ENCODE measurements at regions not wholly inside any gene's neighbourhood (a gene's known extent, or its start where the extent isn't known, plus 50 kb on each side); places are given as distances from the start of the nearest gene placed in this dataset.

DNA sequence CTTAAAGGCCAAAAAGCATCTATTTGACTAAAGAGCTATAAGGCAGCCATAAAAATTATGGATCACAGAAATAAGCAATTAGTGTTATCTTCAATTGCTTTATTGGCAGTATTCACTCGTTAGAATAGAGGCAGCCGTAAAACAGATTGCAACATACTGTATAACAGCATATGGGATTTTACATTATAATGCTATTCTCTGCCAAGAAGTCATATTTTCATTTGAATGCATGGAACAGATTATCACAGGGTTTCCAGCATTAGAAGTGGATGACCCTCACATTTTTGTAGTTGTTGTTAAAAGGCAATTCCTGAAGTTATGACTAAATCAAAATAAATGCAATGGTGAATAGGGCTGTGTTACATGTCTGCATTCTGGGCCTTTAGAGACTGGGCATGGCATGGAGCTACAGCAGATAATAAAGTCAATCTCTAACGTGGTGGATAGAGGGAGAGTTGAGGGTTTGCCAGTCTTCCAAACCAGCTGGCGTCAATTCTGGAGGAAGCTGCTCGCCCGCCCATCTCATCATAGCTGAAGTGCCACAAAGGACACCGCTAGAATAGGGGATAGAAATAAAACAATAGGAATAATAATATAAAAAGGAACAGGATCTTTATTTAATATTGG is 155.4 kb upstream of the VRK2 start:
- DNase-seq = no peak

DNA sequence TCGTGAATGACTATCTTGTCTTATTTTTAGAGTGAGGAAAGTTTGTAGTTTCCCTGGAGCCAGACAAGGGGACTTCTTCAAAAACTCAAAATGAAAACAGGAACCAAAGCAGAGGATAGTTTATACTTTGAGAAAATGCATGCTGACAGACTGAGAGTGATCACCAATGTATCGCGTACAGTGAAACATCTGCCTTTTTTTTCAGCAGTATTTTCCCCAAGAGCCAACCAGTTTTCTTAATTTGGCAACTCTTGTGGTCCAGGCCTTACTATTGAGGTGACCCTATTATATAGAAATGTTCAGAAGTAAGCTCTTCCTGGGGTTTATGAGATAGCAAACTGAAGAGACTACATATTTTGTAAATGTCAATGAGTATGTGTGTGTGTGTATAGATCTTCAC is 153.7 kb upstream of the VRK2 start:
- DNase-seq = no peak

DNA sequence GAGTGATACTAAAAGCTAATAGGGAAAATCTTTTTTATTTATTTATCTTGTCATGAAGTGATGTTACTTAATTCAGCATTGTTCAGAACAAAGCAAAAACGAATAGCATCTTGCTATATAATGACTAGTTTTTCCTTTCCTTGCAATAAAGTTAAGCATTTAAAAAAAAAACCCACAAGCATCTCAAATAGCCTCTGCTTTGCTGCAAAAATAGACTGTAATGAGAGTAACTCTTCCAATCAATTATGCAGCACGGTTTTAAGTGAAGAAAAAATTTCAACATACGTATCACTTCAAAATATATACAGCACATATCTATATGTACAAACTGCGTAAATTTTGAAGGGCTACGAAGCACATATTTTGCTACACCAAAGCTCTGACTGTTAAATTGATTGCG is 153.3 kb upstream of the VRK2 start:
- DNase-seq = no peak

DNA sequence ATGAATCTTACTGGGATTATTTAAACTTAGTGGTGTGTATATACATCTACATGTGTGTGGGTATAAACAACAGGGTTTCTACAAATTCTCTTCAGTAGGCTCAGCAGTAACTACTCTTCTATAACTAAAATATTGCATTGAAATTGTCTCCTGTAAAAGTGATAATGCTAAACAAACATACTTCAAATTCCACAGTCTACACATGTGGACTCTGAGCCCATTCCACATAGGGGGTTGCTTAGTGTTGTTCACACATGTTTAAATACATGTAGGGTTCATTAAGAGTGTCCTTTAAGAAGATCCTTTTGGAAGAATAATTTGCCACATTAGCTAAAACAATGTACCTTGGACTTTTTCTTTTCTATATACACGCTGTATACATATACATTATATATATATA is 152.8 kb upstream of the VRK2 start:
- DNase-seq = no peak

DNA sequence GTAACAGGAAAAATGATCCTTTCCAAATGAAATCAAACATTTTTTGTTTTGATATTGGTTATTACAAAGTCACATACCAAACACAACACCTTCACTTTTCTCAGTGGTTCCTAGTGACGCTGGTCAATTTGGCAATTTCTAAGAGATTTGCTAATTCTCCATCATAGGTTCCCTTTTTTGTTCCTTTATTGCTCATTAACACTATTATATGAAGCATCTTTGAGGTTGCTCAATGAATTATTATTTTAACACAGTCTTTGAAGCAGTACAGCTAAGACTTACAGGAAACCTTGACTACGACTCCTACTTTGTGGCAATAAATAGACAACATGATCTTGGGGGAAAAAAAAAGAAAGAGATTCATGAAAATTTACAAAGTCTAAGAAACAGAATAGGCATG is 152.2 kb upstream of the VRK2 start:
- DNase-seq = no peak

DNA sequence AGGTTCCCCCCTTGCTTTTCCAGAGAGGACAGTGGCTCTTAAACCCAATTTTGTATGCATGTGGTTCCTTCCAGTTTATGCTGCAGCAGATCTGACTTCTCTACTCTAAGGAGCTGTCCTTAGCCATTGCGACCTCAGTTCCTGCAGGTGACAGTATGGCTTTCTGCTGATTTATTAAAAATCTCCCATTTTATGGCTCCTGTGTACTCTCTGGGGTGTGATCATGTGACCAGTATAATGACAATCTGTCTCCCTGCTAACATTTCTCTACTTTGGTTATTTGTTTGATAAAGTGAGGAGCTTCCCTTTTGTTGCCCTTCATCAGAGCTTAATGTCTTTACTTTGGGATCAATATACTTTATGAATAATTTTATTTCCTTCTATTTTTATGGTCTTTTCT is 148.7 kb upstream of the VRK2 start:
- DNase-seq = no peak

DNA sequence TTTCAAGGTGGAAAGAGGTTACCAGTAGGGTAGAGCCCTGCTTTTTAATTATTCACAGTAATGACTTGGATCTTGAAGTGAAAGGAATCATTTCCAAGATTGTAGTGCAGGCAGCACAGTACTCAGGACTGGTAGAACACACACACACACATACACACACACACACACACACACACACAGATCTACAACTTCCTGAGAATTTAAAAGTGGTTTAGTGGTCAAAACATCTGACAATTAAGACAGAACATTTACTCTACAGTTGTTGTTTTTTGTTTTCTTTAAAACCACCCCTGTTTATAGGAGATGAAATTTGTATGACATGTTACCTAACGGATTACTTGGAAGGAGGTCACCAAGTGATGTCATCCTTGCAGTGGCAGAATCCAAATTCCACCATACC is 146.7 kb upstream of the VRK2 start:
- no peak for DNase-seq

DNA sequence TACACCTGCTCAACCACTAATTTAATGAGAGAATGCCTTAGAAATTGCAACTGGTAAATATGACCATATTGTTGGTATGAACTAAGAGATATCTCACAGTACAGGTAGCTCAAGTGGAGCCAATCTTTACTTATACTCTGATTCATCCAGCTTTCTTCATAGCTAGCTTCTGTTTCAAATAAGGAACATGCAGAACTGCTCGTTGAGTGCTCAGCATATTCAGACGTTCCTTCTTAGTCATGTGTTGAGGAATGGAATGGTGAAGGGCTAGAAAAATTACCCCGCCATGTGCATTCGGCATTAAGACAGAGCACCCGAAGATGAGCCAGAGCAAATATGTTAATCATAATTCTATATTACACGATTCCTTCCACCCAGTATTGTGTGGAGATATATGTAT is 144.0 kb upstream of the VRK2 start:
- DNase-seq = no peak

DNA sequence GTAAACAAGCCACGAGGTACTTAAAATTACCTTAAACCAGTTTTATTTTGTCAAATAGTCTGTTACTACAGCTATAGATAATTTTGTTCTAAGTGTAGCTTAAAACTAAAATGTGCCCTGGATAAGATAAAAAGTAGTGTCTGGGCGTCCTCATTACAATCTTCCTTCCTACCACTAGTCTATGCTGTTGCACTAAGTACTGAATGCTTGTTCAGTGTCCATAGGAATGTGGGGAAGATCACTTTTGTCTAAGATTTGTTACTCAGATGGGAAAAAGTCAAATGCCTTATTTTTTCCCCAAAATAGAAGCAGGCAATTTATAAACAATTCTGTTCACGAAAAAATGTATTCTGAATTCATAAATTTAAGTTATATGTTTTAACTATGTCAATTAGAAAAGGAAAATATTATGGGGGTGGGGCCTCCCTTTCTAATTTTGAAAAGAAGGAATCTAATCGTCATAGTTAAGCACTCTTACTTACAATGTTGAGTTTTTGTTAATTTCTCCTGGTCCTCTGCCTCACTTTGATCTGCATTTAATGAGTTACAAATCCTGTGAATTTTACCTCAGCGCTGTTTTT is 140.4 kb upstream of the VRK2 start:
- DNase-seq = peak; percentile 32

DNA sequence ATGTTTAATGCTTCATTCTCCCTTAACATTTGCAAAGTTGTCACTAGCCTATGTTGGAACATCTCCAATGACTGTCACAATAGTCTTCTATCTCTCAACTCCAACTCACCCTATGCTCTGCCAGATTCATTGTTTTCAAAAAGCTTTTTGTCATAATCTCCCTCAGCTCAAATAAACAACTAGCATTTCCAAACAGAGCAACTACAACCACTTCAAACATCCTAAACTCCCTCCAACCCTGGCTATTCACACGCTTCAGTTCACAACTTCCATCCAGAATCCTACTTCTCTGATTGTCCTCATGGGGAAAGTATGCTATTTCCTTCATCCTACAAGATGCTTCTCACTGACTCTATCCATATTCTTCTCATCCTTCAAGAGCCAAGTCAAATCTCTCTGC is 139.2 kb upstream of the VRK2 start:
- DNase-seq = no peak

DNA sequence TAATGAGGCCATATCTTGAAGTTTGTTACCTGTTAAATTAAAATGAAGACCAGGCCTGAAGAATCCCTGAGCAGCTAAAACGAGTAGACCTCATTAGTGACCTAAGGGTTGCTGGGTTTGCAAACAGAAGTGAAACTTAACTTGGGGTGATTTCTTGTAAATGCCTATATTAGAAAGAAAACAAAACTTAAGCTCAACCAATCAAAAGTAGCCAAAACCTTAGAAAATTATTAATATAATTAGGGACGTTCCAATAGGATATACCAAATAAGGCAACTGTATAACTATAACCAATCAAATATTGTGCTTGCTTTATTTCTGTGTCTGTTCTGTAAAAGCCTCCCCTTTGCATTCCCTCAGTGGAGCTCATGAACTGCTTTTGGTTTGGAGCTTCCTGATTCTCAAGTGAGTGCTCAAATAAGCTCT is 137.9 kb upstream of the VRK2 start:
- DNase-seq = no peak

DNA sequence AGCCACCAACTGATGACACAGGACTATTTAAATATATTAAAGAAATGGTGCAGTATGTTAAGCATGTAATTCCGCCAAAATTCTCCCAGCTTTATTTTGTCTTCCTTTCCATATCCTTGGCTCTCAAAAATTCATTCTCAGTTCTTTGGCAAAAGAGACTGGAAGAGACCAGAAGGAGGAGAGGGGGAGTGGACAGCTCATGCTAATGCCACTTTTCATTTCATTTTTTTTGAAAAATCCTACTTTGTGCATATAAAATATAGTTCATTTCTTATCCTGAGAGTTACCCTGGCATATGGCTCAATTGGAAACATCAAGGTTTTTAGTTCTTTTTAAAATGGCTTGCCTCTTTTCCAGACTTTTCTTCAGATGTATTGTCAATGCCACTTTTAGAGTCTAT is 128.5 kb upstream of the VRK2 start:
- DNase-seq = no peak

DNA sequence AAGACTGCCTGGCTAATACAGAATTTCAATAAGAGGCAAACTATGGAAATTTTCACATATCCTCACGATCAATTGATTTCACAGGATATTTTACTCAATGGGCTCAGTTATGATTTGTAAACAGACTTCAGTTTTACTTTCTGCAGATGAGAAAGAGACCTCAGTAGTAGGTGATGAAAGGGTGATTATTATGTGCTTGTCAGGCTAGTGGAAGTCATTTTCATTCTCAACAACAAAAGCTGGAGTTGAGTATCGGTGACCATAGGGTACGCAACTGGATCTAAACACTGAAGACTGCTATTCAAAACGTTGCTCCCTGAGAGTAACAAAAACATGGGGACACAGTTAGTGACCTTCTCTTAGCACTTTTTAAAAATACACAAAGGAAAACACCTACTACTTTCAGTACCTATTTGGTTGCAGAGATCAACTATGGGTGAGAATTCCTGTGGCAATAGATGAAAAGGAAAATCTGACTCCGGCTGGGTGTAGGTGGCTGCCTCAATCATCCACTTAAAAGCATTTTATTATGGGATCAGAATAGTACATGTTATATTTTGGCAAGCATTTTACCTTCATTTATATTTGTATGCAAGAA is 126.2 kb upstream of the VRK2 start:
- no peak for DNase-seq

DNA sequence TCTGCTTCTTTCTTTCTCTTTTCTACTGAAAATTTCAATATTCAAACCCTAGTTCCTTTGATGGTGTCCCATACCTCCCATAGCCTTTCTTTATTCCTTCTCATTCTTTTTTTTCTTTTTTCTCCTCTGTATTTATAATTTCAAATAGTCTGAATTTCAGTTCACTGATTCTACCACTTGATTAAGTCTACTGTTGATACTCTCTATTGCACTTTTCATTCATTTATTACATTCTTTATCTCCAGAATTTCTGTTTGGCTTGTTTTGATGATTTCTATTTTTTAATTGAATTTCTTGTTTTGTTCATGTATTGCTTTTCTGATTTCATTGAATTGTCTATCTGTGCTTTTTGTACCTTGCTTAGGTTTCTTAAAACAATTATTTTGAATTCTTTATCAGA is 111.9 kb upstream of the VRK2 start:
- DNase-seq = no peak

DNA sequence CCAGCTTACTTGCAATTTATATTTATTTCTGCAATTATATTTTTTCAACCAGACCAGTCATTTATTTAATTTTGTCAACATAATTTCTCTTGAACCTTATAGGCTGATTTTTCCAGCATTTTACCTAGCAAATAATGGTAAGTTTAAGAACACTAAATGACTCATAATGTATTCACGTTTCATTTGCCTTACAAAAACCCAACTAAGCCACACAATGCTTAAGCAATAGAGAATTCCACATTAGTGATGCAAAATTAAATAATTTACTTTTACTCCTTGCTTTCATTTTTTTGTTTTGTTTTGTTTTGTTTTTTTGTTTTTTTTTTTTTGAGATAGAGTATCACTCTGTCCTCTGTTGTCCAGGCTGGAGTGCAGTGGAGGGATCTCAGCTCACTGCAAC is 110.4 kb upstream of the VRK2 start:
- no peak for DNase-seq

DNA sequence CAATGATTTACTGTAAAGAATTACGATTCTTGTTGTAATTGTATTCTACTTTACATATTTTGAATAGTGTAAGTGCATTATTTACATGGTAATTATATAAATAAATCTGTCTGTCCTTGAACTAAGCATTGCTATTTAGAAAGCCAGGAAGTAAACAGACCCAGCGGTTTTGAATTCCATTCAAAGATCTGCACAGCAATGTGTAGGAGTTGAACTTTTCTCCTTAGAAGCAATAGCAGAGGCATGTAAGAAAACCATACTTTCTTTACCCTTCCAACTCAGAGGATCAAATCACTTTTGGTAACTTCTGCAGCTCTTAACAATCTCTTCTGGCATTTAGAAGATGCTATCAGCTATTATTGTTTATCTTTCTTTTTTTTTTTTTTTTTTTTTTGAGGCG is 109.2 kb upstream of the VRK2 start:
- no peak for DNase-seq

DNA sequence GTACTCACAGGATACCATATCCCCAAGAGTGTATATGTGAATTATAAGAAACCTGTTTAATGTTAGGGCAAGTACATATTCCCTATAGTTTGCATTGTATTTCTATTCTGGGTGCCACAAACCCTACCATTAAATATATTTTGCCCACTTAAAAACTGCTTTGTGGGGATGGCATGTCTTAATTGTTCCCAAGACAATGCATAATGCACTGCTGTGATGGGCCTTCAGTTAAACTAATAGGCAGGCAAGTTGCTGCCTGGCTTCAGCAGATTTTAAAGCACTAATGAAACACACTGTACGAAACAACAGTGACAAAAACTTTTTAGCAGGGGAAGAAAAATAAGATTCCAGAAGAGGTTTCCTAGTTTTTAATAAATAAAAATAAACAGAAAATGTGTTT is 104.8 kb upstream of the VRK2 start:
- DNase-seq = no peak

DNA sequence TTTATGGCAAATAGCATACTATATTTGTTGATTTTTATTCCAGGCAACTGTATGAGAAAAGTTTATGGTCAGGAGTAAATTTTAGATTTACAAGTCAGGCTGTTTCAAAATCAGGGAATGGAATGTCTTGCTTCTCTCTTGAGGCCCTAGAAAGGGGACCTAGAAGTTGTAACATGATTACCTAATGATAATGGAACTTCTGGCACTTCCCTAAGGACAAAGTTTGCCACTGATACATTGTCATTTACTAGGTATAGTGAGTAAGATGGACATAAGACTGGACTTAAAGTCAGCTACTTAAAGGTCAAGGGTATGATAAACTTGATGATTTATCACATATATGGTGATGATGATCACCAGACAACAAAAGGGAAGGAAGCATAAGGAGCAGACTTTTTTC is 103.3 kb upstream of the VRK2 start:
- no peak for DNase-seq

DNA sequence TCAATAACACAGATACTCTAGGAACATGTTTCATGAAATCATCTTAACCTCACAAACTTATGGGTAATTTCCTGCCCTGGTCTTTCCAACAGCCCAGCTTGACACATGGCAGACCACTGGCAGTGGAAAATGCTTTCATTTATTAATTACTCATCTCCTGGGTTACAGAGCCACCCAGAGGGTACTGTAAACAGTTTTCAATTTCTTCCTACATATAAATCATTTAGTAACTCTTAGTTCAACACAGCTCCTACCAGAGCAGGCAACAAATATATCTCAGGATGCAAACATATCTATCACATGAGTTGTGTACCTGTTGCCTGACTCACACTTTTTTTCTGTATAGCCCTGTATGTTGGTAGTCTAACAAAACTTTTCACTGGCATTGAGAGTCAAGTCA is 99.2 kb upstream of the VRK2 start:
- DNase-seq = no peak

DNA sequence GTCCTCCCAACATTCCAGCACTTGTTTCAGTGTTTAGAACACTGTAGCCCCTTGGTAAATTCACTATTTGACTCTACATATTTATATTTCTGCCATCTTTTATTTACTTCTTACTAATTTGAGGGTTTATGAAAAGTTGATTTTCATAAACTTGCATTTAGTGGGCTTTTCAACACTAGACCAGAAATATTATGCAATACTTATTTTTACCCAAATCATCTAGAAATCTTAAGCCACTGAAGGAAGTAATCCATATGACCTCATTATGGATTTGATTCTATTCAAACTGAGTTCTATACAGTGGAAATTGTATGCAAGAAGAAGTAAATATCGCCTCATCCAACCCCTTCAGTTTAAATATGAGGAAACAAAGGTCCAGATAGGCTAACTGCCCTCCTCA is 92.6 kb upstream of the VRK2 start:
- no peak for DNase-seq

DNA sequence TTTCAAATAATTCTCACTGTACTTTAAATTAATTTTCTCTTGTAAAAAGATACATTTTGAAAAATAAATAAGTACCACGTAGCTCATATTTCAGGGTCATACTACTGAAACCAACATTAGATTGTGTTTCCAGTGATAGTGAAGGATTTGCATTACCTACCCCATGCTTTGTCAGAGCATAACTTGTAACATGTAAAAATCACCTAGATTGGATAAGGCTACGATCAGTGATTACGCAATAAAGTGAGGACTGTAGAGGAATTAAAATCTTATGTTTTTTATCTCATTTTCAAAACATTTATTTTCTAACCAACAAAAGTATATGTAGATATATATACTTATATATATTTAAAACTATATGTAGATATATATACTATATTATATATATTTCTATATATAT is 89.4 kb upstream of the VRK2 start:
- no peak for DNase-seq

DNA sequence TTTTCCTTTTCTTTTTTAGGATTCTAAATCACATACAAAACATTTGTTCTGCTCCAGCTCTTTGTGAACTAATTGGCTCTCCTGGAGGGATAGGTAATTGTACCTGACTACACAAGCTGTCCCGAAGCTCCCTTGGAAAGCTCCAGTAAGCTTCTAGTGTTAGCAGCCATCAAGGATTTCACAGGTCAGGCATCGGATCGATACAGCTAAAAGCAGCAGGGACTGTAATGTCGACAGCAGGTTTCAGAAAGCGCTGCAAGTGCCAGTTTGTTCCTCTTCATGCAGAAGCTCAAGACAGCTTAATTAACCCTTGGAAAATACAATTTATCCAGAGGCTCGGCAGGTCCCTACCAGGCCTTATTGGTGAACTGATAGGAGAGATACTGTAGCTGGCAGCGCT is 87.2 kb upstream of the VRK2 start:
- DNase-seq = no peak

DNA sequence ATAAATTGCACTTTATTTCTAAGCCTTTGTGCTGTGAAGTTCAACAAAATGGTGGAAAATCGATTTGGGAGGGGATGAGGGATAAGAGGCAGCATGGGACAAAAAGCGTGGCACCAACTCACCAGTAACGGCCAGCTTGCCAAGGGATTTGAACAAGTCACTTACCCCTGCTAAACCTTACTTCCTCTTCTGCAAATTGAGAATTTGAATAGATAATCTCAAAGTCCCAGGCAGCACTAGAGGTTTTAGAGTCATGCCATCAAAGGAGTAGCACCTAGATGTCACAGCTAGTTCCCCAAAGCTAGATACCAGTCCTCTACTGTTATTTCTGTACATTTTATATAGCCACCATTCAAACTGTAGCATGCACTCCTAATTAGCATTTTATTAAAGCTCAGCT is 83.7 kb upstream of the VRK2 start:
- DNase-seq = no peak

DNA sequence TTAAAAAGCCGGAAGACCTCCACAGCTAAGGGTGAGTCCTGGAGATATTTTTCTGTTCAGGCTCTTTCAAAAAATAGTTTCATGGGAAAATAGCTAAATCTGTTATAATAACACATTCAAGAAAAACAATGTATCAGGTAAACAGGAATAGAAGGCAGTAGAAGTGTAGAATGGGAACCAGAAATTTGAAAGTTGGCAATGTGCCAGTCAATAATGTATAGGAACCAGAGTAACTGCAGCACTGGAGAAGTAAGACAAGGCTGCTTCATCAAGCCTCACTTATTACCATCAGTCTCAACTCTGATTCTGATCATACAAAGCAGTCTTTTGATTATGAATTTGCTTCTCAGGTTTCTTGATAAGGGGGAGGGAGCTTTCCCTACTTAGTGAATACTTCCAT is 81.4 kb upstream of the VRK2 start:
- no peak for DNase-seq

DNA sequence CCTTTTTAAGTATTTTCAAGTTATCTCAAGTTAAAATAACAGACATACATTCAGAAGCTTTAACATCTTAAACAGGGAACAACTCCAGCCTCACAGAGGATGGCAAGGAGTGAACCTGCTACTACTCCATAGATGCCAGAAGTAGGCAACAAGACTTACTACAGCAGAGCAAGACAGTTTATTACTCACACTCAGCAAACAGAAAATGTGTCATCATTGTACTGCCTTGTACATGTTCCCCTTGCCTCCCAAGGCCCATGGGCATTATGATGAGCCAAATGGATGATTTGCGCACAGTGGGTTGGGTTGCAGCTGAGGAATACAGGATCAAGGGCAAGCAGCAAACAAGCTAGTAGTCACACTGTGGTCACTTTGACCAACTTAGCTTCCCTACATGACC is 80.6 kb upstream of the VRK2 start:
- no peak for DNase-seq
